Fibroblast of mammary gland (primary cell): ENCODE measurements at regions not wholly inside any gene's neighbourhood (a gene's known extent, or its start where the extent isn't known, plus 50 kb on each side); places are given as distances from the start of the nearest gene placed in this dataset.

Experiments used
- DNase-seq: peaks from one replicate; pipeline ENCODE4 v3.0.0-alpha.2; 2010; ENCODE audit warnings: low read depth
- H3K4me3 ChIP-seq: 2 replicates; pipeline ENCODE4 v1.5.1; 2011; ENCODE audit warnings: low read depth, mild to moderate bottlenecking, low read length, moderate library complexity; ENCODE audit not compliant: control insufficient read depth
- CTCF ChIP-seq: conservative IDR thresholded peaks from 2 replicates; pipeline ENCODE4 v1.5.1; 2011; ENCODE audit warnings: low read depth, low read length, inconsistent platforms; ENCODE audit not compliant: control insufficient read depth, insufficient read depth

GRCh38 chr18:30870466-30870865 lies 172.1 kb downstream of the DSC3 start:
- no peak for DNase-seq
- no peak overlapping the region for H3K4me3 ChIP-seq
- TF ChIP-seq CTCF = no peak

GRCh38 chr18:30862900-30863299 lies 179.6 kb downstream of the DSC3 start:
- no peak for TF ChIP-seq CTCF

DNA sequence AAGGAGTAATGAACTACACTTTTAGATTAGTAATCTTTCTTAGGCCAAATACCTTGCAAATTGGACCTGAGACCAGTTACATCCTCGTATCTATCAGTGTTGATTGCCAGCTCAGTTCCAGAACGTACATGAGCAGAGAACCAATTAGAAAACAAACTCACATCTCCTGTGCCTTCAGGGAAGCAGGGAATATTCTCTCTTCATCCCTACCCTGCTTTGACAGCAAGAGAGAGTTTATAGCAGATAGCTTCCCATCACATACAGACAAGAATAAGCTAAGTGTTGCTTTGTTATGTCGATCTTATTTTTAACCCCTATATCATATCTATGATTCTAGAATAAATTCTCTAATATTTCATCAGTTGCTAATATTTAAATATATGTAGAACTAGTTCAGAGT lies 181.8 kb downstream of the DSC3 start:
- DNase-seq = no peak
- H3K4me3 ChIP-seq = no peak overlapping the region
- no peak for TF ChIP-seq CTCF

More at GRCh38 chr18:30862900-30863299, 179.6 kb downstream of the DSC3 start:
- DNase-seq = no peak
- no peak overlapping the region for H3K4me3 ChIP-seq

DNA sequence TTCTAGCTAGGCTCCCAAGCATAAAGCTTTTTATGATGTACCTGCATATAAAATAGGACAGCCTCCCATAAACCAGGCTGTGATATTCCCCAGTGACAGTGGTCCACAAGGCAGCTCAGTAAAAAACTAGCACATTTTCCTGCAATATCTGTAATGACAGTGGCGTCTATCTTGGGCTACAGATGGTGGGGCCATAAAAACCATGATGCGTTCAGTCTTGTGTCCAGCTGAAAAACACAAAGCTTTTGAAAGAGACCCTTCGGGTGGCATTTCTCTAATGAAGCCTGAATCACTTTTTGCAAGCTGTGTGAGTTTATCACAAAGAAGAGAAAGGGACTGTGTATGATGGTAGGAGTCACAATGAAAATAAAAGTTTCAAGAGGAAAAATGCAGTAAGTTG lies 183.5 kb downstream of the DSC3 start:
- no peak for TF ChIP-seq CTCF
- no peak for DNase-seq
- H3K4me3 ChIP-seq = no peak overlapping the region

- no peak for DNase-seq
- no peak for TF ChIP-seq CTCF
Measured at GRCh38 chr18:30858560-30858959, 184.0 kb downstream of the DSC3 start.

GRCh38 chr18:30855762-30856161 lies 186.8 kb downstream of the DSC3 start:
- no peak overlapping the region for H3K4me3 ChIP-seq
- DNase-seq = no peak
- no peak for TF ChIP-seq CTCF

More at GRCh38 chr18:30858560-30858959, 184.0 kb downstream of the DSC3 start:
- no peak overlapping the region for H3K4me3 ChIP-seq

- no peak for TF ChIP-seq CTCF
- DNase-seq = no peak
- H3K4me3 ChIP-seq = no peak overlapping the region
Measured at GRCh38 chr18:30852980-30853379, 189.6 kb downstream of the DSC3 start.
